Activated CD8-positive, alpha-beta T cell treated with anti-CD3 and anti-CD28 coated beads, Interleukin-2, amount 10 ng/mL, durations not matched to agents 7 days and 5 days (primary cell): ENCODE measurements at regions not wholly inside any gene's neighbourhood (a gene's known extent, or its start where the extent isn't known, plus 50 kb on each side); places are given as distances from the start of the nearest gene placed in this dataset.

Experiments
- ATAC-seq: fragments of 150-1000 bp; cut with Tn5 transposase; one replicate; pipeline ENCODE4 v1.10.0; 2021; ENCODE audit warnings: moderate library complexity
- CTCF ChIA-PET: fragments of 350-600 bp; sonication (Branson Sonifier 250); formaldehyde crosslinking; loops from one replicate; lab custom pipeline; 2021; ENCODE audit warnings: antibody characterized with exemption; lab: Charles Lee
- POLR2A ChIA-PET: fragments of 350-600 bp; sonication (Branson Sonifier 250); formaldehyde crosslinking; loops from one replicate; lab custom pipeline; 2021; ENCODE audit warnings: antibody characterized with exemption; lab: Charles Lee
- DNase-seq: peaks from one replicate; pipeline ENCODE4 v3.0.0-alpha.2; 2020
- H3K27ac Mint-ChIP-seq: one replicate; pipeline ENCODE4 v1.8.0; 2021; ENCODE audit warnings: mild to moderate bottlenecking, mixed read lengths
- H3K27me3 Mint-ChIP-seq: one replicate; pipeline ENCODE4 v1.8.0; 2021; ENCODE audit warnings: low read depth, mixed read lengths
- H3K36me3 Mint-ChIP-seq: one replicate; pipeline ENCODE4 v1.8.0; 2021; ENCODE audit warnings: low read depth, mixed read lengths
- H3K4me1 Mint-ChIP-seq: one replicate; pipeline ENCODE4 v1.8.0; 2021; ENCODE audit warnings: low read depth, mixed read lengths
- H3K4me3 Mint-ChIP-seq: one replicate; pipeline ENCODE4 v1.8.0; 2021; ENCODE audit warnings: mild to moderate bottlenecking, mixed read lengths
- H3K9me3 Mint-ChIP-seq: one replicate; pipeline ENCODE4 v1.8.0; 2022; ENCODE audit warnings: mixed read lengths; ENCODE audit not compliant: insufficient read depth

DNA sequence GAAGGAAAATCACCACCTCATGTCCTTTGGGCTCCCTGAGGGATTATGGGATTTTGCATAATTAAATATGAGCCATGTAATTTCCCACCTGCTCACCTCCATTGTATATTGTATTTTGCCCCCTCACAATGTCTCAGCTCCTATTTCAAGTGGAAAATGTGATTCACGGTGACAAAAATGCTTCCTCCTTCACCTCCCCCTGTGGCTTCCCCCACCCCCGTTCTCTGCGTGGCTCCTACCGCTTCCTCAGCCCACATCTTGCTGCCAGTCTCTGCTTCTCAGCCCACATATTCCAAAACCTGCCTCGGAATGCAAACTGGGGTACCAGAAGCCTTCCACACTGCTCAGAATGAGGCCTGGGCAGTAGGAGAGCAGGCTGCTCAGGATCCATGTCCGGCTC, 394.5 kb upstream of the C16orf82 start:
- POLR2A ChIA-PET: no interaction called here
- H3K4me1 Mint-ChIP-seq: peaks cover 15% of the 10 kb centered on the region
- no peaks in the 10 kb centered on the region for H3K27me3 Mint-ChIP-seq
- H3K36me3 Mint-ChIP-seq: no peaks in the 10 kb centered on the region
- H3K4me3 Mint-ChIP-seq: no peak overlapping the region
- CTCF ChIA-PET: no interaction called here
- no peaks in the 10 kb centered on the region for H3K9me3 Mint-ChIP-seq
- ATAC-seq (no peak), DNase-seq (peak; percentile 26)
- H3K27ac Mint-ChIP-seq: peak overlapping the region; percentile 27

DNA sequence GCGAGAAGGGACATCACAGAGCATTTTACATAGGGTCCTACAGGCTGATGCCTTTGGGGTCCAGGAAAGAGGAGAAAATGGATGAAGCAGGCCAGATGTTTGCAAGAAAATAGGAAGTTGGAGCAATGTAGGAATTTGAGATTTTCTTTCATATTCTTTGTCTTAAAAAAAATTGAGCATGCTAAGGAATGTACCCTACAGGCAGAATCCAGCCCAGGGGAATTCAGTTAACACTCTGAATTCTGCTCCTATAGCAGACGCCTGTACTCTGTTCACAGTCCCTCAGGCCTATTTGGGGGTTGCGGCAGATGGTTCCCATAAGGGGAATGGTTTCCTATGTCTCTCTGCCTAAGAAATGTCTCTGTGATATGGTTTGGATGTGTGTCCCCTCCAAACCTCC, 393.7 kb upstream of the C16orf82 start:
- Mint-ChIP-seq H3K27me3 (peaks cover 3% of the 10 kb centered on the region), H3K4me1 (peaks cover 12% of the 10 kb centered on the region), H3K4me3 (no peak overlapping the region), H3K27ac (no peak overlapping the region), H3K9me3 (no peaks in the 10 kb centered on the region), H3K36me3 (no peaks in the 10 kb centered on the region)
- ChIA-PET CTCF (no interaction called here), POLR2A (no interaction called here)
- DNase-seq (no peak), ATAC-seq (no peak)

DNA sequence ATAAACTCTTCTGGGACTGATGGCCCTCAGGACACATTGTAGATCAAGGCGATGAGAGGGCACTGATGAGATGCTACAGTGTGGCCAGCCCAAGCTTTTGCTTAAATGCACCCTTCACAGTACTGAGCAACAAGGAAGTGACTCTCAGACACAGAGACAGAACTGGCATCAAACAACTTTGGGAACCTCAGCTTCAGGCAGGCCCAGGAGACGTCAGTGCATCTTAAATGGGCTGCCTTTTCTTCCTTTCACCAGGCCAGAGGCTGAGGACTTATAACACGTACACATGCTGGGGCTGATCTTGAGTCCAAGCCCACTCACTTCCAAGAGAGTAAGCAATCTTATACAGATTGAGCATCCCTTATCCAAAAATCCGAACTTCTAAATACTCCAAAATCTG, 386.1 kb upstream of the C16orf82 start:
- no peak overlapping the region for H3K27ac Mint-ChIP-seq
- H3K27me3 Mint-ChIP-seq: peaks cover 3% of the 10 kb centered on the region
- no peak for ATAC-seq
- ChIA-PET POLR2A (no interaction called here), CTCF (no interaction called here)
- DNase-seq: no peak
- no peaks in the 10 kb centered on the region for H3K36me3 Mint-ChIP-seq
- H3K9me3 Mint-ChIP-seq: no peaks in the 10 kb centered on the region
- H3K4me3 Mint-ChIP-seq: no peak overlapping the region
- H3K4me1 Mint-ChIP-seq: no peaks in the 10 kb centered on the region

DNA sequence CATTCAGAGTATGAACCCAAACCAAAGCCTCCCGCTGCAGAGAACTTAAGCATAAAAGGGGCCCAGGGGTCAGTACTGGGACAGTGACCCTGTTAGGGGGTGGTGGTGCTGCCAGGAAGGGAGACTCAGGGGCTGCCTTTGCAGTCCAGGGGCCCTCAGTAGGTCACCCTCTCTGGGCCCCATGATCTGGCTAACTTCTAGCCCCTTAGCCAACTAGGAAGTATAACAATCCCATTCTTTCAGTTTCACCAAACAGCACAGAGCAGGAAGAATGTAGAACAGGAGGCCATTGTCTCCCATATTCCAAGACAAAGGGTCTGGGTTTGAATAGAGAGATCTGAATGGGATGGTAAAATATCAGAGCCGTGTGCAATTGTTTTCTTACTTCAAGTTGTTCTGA, 378.6 kb upstream of the C16orf82 start:
- no peaks in the 10 kb centered on the region for H3K4me1 Mint-ChIP-seq
- no peak for DNase-seq
- CTCF ChIA-PET: no interaction called here
- H3K36me3 Mint-ChIP-seq: no peaks in the 10 kb centered on the region
- no peak for ATAC-seq
- H3K4me3 Mint-ChIP-seq: no peak overlapping the region
- no peak overlapping the region for H3K27ac Mint-ChIP-seq
- H3K27me3 Mint-ChIP-seq: peaks cover 2% of the 10 kb centered on the region
- POLR2A ChIA-PET: no interaction called here
- H3K9me3 Mint-ChIP-seq: no peaks in the 10 kb centered on the region

DNA sequence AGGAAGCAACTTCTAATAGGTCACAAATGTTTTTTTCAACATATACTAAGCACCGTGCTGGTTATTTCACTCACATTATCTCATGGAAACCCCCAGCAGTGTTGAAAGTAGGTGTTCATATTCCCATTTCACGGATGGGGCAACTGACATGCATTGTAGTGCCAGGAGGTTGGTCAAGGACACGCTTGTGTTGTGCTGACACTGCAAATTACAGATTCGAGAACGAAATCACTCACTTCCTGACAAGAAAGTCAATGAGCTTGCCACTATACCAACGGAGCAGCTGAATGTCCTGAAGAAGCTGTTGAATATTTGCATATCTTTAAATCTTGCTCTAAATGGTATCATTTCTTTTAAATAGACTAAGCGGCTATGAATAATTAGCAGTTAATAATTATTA, 378.0 kb upstream of the C16orf82 start:
- Mint-ChIP-seq H3K4me1 (no peaks in the 10 kb centered on the region), H3K36me3 (no peaks in the 10 kb centered on the region), H3K4me3 (no peak overlapping the region), H3K9me3 (no peaks in the 10 kb centered on the region), H3K27me3 (peaks cover 2% of the 10 kb centered on the region), H3K27ac (no peak overlapping the region)
- POLR2A ChIA-PET: no interaction called here
- DNase-seq (no peak), ATAC-seq (no peak)
- CTCF ChIA-PET: no interaction called here

DNA sequence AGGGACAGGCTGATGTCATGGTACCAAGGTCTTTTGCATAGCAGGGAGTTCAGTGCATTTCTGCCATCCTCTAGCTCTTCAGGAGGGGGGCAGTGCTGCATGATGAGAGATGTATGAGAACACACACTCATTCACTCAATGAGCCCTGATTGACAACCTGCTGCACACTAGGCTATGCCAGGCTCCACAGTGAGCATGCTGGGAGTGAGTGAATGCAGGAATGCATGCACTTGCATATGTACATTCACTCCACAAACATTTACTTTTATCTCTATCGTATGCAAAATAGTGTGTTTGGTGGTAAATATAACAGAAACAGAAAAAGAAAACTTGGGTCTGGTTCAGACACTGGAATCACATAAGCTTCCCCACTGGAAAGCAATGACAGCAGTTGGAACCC, 374.1 kb upstream of the C16orf82 start:
- H3K4me1 Mint-ChIP-seq: no peaks in the 10 kb centered on the region
- no peaks in the 10 kb centered on the region for H3K36me3 Mint-ChIP-seq
- H3K27me3 Mint-ChIP-seq: peaks cover 2% of the 10 kb centered on the region
- ChIA-PET CTCF (no interaction called here), POLR2A (no interaction called here)
- no peak overlapping the region for H3K27ac Mint-ChIP-seq
- H3K4me3 Mint-ChIP-seq: no peak overlapping the region
- DNase-seq (no peak), ATAC-seq (no peak)
- H3K9me3 Mint-ChIP-seq: no peaks in the 10 kb centered on the region

DNA sequence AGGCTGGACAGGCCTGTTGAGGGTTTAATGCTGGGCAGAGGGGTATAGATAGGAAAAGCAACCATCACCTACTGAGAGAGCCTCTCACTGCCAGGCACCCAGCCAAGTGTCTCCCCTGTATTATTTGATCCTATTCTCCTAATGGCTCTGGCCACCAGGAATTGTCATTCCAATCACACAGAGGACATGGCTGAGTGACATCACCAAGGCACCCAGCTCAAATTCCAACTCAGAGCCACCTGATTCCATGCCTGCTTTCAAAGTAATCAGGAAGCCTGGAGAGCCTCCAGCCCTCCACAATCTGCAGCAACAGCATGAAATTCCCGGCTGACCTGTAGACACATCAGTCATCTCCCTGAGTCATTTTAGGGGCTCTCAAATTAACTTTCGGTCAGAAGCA, 368.9 kb upstream of the C16orf82 start:
- Mint-ChIP-seq H3K4me3 (no peak overlapping the region), H3K27me3 (peaks cover 13% of the 10 kb centered on the region), H3K9me3 (peaks cover 9% of the 10 kb centered on the region), H3K27ac (no peak overlapping the region), H3K36me3 (no peaks in the 10 kb centered on the region), H3K4me1 (no peaks in the 10 kb centered on the region)
- ChIA-PET CTCF (no interaction called here), POLR2A (no interaction called here)
- DNase-seq (no peak), ATAC-seq (no peak)

DNA sequence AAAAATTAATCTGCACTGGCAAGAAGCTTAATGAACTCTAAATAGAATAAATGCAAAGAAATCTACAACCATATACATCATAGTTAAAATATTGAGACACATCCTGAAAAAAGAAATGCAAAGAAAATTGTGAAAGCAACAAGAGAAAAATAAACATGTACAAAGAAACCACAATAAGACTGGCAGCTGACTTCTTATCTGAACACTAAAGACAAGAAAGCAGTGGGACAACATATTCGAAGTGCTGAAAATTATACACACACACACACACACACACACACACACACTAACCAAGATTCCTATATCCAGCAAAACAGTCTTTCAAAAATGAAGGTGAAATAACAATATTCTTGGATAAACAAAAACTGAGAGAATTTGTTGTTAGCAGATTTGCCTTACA, 366.5 kb upstream of the C16orf82 start:
- ChIA-PET POLR2A (no interaction called here), CTCF (no interaction called here)
- Mint-ChIP-seq H3K4me1 (no peaks in the 10 kb centered on the region), H3K36me3 (no peaks in the 10 kb centered on the region), H3K27ac (no peak overlapping the region), H3K4me3 (no peak overlapping the region), H3K27me3 (peaks cover 13% of the 10 kb centered on the region), H3K9me3 (peaks cover 9% of the 10 kb centered on the region)
- DNase-seq: no peak
- ATAC-seq: no peak

DNA sequence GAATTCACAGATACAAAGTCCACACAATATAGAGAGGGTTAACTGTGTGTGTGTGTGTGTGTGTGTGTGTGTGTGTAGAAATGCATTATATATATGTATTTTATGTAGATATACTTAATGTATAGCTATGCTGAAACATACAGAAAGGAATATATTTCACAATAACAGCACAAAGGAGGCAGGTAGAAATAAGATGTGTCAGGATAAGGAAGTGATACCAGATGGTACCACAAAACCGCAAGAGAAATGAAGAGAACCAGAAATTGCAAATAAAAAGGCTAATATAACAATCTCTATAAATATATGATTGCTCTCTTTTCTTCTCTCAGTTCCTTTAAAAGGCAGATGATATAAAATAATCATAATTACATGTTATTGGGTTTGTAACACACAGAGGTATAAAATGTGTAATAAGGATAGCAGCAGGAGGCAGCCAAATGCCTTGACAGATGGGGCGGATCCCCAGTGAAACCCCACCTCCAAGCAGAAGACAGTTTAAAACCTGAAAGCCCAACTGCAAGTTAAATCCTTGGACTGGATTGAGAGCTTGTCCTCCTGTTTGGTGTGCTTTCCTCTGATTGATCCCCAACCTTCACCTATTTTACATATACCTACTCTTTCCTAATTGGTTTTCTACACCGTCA, 365.4 kb upstream of the C16orf82 start:
- ATAC-seq (no peak), DNase-seq (no peak)
- Mint-ChIP-seq H3K27ac (no peak overlapping the region), H3K4me3 (no peak overlapping the region), H3K27me3 (peaks cover 17% of the 10 kb centered on the region), H3K4me1 (no peaks in the 10 kb centered on the region), H3K9me3 (peaks cover 9% of the 10 kb centered on the region), H3K36me3 (no peaks in the 10 kb centered on the region)
- POLR2A ChIA-PET: no interaction called here
- CTCF ChIA-PET: no interaction called here

DNA sequence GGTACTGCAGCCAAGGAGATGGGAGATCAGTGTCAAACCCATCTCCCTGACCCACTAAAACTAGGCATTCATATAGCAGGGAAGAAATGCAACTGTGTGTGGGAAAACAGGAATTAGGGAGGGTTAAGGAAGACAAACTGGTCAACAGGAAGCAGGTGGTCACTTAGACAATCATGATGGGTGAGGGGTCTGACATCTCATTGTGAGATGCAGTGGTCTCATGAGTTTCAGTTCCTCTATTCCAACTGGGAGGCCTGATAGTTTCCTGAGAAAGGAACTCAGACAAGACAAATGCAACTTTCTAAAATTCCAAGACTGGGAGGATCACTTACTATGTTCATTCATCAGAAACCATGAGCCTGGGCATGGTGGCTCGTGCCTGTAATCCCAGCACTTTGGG, 361.4 kb upstream of the C16orf82 start:
- Mint-ChIP-seq H3K36me3 (no peaks in the 10 kb centered on the region), H3K9me3 (no peaks in the 10 kb centered on the region), H3K27ac (no peak overlapping the region), H3K27me3 (peaks cover 8% of the 10 kb centered on the region), H3K4me1 (peaks cover under 1% of the 10 kb centered on the region), H3K4me3 (no peak overlapping the region)
- ATAC-seq (no peak), DNase-seq (no peak)
- ChIA-PET POLR2A (no interaction called here), CTCF (no interaction called here)

DNA sequence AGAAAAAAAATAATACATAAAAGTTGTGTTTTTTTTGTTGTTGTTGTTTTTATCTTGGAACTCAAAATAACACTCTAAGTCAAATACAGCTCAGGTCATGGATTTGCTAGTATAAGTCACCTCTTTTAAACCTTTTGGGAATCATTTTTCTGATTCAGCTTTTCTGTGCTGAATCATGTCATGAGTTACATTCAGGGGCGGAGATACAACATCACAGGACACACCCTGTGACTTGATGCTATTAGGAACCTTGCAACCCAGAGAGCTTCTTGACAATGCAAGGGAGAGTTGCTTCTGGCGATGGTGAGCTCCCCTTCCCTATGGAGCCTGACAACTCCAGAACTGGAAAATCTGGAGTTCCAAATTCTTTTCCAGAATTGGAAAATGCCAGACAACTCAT, 358.3 kb upstream of the C16orf82 start:
- CTCF ChIA-PET: interaction anchor here (0.7 kb wide), 1 partner anchor 116 kb away, joined by 3 read pairs; no protein-coding TSS in a partner anchor
- H3K27me3 Mint-ChIP-seq: peaks cover 7% of the 10 kb centered on the region
- DNase-seq (no peak), ATAC-seq (no peak)
- H3K9me3 Mint-ChIP-seq: no peaks in the 10 kb centered on the region
- POLR2A ChIA-PET: no interaction called here
- no peak overlapping the region for H3K27ac Mint-ChIP-seq
- no peaks in the 10 kb centered on the region for H3K36me3 Mint-ChIP-seq
- H3K4me1 Mint-ChIP-seq: peaks cover 5% of the 10 kb centered on the region
- no peak overlapping the region for H3K4me3 Mint-ChIP-seq

DNA sequence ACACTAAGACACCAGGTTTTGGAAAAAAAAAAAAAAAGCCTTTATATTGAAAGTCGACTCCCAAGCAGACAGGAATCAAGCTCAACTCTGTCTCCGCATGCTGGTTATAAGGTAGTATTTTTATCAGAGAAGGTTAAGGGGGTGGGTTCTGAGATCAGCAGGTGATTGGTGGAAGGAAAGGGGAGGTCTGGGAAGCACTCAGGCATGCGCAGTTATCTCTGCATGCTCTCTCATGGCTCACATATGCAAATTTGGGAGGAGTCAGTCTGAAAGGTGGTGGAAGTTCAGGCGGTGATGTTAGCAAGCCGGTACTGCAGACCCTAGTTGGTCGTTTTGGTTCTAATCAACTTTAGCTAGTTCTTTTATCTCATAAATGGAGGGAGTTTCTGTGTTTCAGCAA, 357.6 kb upstream of the C16orf82 start:
- Mint-ChIP-seq H3K4me1 (peaks cover 5% of the 10 kb centered on the region), H3K27ac (no peak overlapping the region), H3K9me3 (no peaks in the 10 kb centered on the region), H3K36me3 (no peaks in the 10 kb centered on the region), H3K27me3 (peaks cover 7% of the 10 kb centered on the region), H3K4me3 (no peak overlapping the region)
- no peak for DNase-seq
- POLR2A ChIA-PET: no interaction called here
- CTCF ChIA-PET: no interaction called here
- no peak for ATAC-seq

DNA sequence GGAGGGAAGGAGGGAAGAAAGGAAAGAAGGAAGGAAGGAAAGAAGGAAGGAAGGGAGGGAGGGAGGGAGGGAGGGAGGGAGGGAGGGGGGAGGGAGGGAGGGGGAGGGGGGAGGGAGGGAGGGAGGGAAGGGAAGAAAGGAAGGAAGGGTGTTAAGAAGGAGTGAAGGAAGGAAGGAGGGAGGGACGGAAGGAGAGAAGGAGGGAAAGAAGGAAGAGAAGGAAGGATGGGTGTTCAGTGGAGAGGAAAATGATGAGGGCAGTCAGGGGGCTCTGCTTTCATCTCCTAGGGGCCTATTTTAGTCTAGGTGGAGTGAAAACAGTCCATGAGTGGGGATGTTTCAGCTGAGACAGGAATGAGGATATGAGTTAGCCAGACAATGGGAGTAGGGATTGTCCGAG, 357.0 kb upstream of the C16orf82 start:
- POLR2A ChIA-PET: no interaction called here
- CTCF ChIA-PET: no interaction called here
- H3K36me3 Mint-ChIP-seq: no peaks in the 10 kb centered on the region
- DNase-seq (no peak), ATAC-seq (no peak)
- no peak overlapping the region for H3K4me3 Mint-ChIP-seq
- H3K9me3 Mint-ChIP-seq: no peaks in the 10 kb centered on the region
- H3K4me1 Mint-ChIP-seq: peaks cover 5% of the 10 kb centered on the region
- H3K27ac Mint-ChIP-seq: no peak overlapping the region
- H3K27me3 Mint-ChIP-seq: peaks cover 7% of the 10 kb centered on the region
